HCT116 (cell line): ENCODE measurements at regions not wholly inside any gene's neighbourhood (a gene's known extent, or its start where the extent isn't known, plus 50 kb on each side); places are given as distances from the start of the nearest gene placed in this dataset.

Source experiments
- ATAC-seq: fragments of 200-7000 bp; cut with Tn5 transposase; 2 replicates; pipeline ENCODE4 v1.9.1; 2020; ENCODE audit warnings: mild to moderate bottlenecking, moderate library complexity
- BruUV-seq: library from RNA; stranded (reverse); fragments of 400-500 nt; replicated peaks from 2 replicates; lab custom pipeline; 2021; lab: Mats Ljungman, UMichigan
- CTCF ChIA-PET: fragments of 300-600 bp; sonication (Branson Sonifier 250); formaldehyde crosslinking; loops from one replicate; lab custom pipeline; 2021; ENCODE audit warnings: antibody characterized with exemption; lab: Charles Lee
- POLR2A ChIA-PET: fragments of 300-600, 350-600 bp; sonication (Branson Sonifier 250); formaldehyde crosslinking; loops from one replicate; lab custom pipeline; 2021; ENCODE audit warnings: antibody characterized with exemption; lab: Charles Lee
- RAD21 ChIA-PET, 2 experiments: fragments of 300-600 bp; sonication (Branson Sonifier 250); formaldehyde crosslinking; loops; one replicate each; lab custom pipeline; 2023; ENCODE audit warnings: low total read pairs in 2 of 2; ENCODE audit not compliant: uncharacterized antibody in 2 of 2, unreplicated experiment in 2 of 2, low non-redundant PET in 1 of 2; lab: Charles Lee
- DNase-seq: peaks from one replicate; pipeline ENCODE4 v3.0.0-alpha.2; 2010; ENCODE audit warnings: low read depth, low spot score
- H2AFZ ChIP-seq: fragments of 200-600 bp; shearing (Covaris generic), sonication (generic); 2 replicates; pipeline ENCODE4 v1.6.1; 2017; ENCODE audit warnings: low read depth, mixed run types, mixed read lengths, antibody characterized with exemption, low read length; ENCODE audit not compliant: poor library complexity, severe bottlenecking
- H3K27ac ChIP-seq: 2 replicates; pipeline ENCODE4 v1.5.1; 2012; ENCODE audit warnings: low read depth, low read length
- H3K27me3 ChIP-seq: fragments of 200-600 bp; sonication (generic); 2 replicates; pipeline ENCODE4 v1.6.1; 2016; ENCODE audit warnings: mixed run types, low read length, mixed read lengths; ENCODE audit not compliant: insufficient read depth
- H3K36me3 ChIP-seq, 2 experiments: fragments of 200-500 bp in 1 of 2; fragments of 200-600 bp in 1 of 2; sonication (Bioruptor generic) in 1 of 2; sonication (generic) in 1 of 2; 2 replicates each; pipeline versions ENCODE4 v1.5.1 to v1.6.1; 2014 to 2016; ENCODE audit warnings: low read length in 2 of 2, inconsistent platforms in 1 of 2, mixed read lengths in 1 of 2, mixed run types in 1 of 2; ENCODE audit not compliant: insufficient read depth in 2 of 2, control insufficient read depth in 1 of 2
- H3K4me1 ChIP-seq, 2 experiments: fragments of 200-600 bp in 1 of 2; sonication (generic) in 1 of 2; 2 replicates each; pipeline versions ENCODE4 v1.5.1 to v1.6.1; 2012 to 2017; ENCODE audit warnings: low read length in 2 of 2, inconsistent platforms in 1 of 2, mild to moderate bottlenecking in 1 of 2, mixed read lengths in 1 of 2, mixed run types in 1 of 2, moderate library complexity in 1 of 2; ENCODE audit not compliant: insufficient read depth in 2 of 2, control insufficient read depth in 1 of 2
- H3K4me2 ChIP-seq: fragments of 200-600 bp; sonication (generic); 2 replicates; pipeline ENCODE4 v1.6.1; 2017; ENCODE audit warnings: mixed run types, low read length, mixed read lengths
- H3K4me3 ChIP-seq, 2 experiments: fragments of 200-600 bp in 1 of 2; sonication (generic) in 1 of 2; replicated peaks in 1 of 2; 2 replicates each; pipeline ENCODE4 v1.5.1; 2011 to 2016; ENCODE audit warnings: low read length in 2 of 2, control low read depth in 1 of 2, low read depth in 1 of 2, mild to moderate bottlenecking in 1 of 2, mixed read lengths in 1 of 2, mixed run types in 1 of 2
- H3K79me2 ChIP-seq: fragments of 200-600 bp; sonication (generic); 2 replicates; pipeline ENCODE4 v1.6.1; 2017; ENCODE audit warnings: mild to moderate bottlenecking, mixed run types, low read length, moderate library complexity, mixed read lengths; ENCODE audit not compliant: insufficient read depth
- H3K9ac ChIP-seq: fragments of 200-600 bp; sonication (generic); 2 replicates; pipeline ENCODE4 v1.6.1; 2016; ENCODE audit warnings: low read length, mixed read lengths
- H3K9me2 ChIP-seq: fragments of 200-600 bp; sonication (generic), shearing (Covaris generic); 2 replicates; pipeline ENCODE4 v1.6.1; 2017; ENCODE audit warnings: mixed run types, mild to moderate bottlenecking, moderate library complexity; ENCODE audit not compliant: insufficient read depth
- H3K9me3 ChIP-seq, 2 experiments: fragments of 200-500 bp in 1 of 2; fragments of 200-600 bp in 1 of 2; sonication (Bioruptor generic) in 1 of 2; sonication (generic) in 1 of 2; 2 replicates each; pipeline ENCODE4 v1.6.1; 2014 to 2017; ENCODE audit warnings: low read length in 2 of 2, mixed read lengths in 2 of 2, inconsistent platforms in 1 of 2, low read depth in 1 of 2, mild to moderate bottlenecking in 1 of 2, mixed run types in 1 of 2, moderate library complexity in 1 of 2; ENCODE audit not compliant: control insufficient read depth in 1 of 2, insufficient read depth in 1 of 2
- H4K20me1 ChIP-seq: fragments of 200-600 bp; sonication (generic), shearing (Covaris generic); 2 replicates; pipeline ENCODE4 v1.6.1; 2017; ENCODE audit warnings: mixed run types, mild to moderate bottlenecking, moderate library complexity; ENCODE audit not compliant: insufficient read depth
- CEBPB ChIP-seq: IDR thresholded peaks from 2 replicates; pipeline ENCODE4 v1.6.1; 2012; ENCODE audit warnings: low read depth
- EGR1 ChIP-seq: IDR thresholded peaks from 2 replicates; pipeline ENCODE4 v1.6.1; 2012; ENCODE audit warnings: low read depth
- EZH2phosphoT487 ChIP-seq: fragments of 200-600 bp; IDR thresholded peaks from 2 replicates; pipeline ENCODE4 v1.6.1; 2018; ENCODE audit warnings: antibody characterized with exemption, borderline replicate concordance
- FOSL1 ChIP-seq: IDR thresholded peaks from 2 replicates; pipeline ENCODE4 v1.6.1; 2012; ENCODE audit warnings: low read depth
- SIN3A ChIP-seq: IDR thresholded peaks from 2 replicates; pipeline ENCODE4 v1.6.1; 2012; ENCODE audit warnings: low read depth
- SRF ChIP-seq: IDR thresholded peaks from 2 replicates; pipeline ENCODE4 v1.6.1; 2012; ENCODE audit warnings: low read depth
- YY1 ChIP-seq: IDR thresholded peaks from 2 replicates; pipeline ENCODE4 v1.6.1; 2011; ENCODE audit warnings: low read length, low read depth, moderate library complexity, mild to moderate bottlenecking; ENCODE audit not compliant: insufficient replicate concordance; ENCODE audit errors: extremely low read depth
- ZFX ChIP-seq: fragments of 450-650 bp; IDR thresholded peaks from 2 replicates; pipeline ENCODE4 v1.6.1; 2017
- intact Hi-C: fragments of 100-400 bp; cut with micrococcal nuclease; formaldehyde crosslinking; loops from 2 replicates; pipeline ENCODE4 v1.10.0; 2022
- TF ChIP-seq, protein P1 (sequence below), 3 experiments: fragments of 200-600 bp in 1 of 3; sonication (generic) in 1 of 3; IDR thresholded peaks in 2 of 3; conservative IDR thresholded peaks in 1 of 3; 2 replicates each; pipeline ENCODE4 v1.5.1; 2012 to 2017; ENCODE audit warnings: low read depth in 2 of 3, low read length in 2 of 3, antibody characterized with exemption in 1 of 3, borderline replicate concordance in 1 of 3, control low read depth in 1 of 3, mild to moderate bottlenecking in 1 of 3, mixed read lengths in 1 of 3, mixed run types in 1 of 3, moderate library complexity in 1 of 3; ENCODE audit not compliant: insufficient read depth in 1 of 3
- TF ChIP-seq, protein P2 (sequence below): IDR thresholded peaks from 2 replicates; pipeline ENCODE4 v1.6.1; 2011; ENCODE audit warnings: mild to moderate bottlenecking, low read length, moderate library complexity; ENCODE audit not compliant: insufficient replicate concordance; ENCODE audit errors: extremely low read depth

DNA sequence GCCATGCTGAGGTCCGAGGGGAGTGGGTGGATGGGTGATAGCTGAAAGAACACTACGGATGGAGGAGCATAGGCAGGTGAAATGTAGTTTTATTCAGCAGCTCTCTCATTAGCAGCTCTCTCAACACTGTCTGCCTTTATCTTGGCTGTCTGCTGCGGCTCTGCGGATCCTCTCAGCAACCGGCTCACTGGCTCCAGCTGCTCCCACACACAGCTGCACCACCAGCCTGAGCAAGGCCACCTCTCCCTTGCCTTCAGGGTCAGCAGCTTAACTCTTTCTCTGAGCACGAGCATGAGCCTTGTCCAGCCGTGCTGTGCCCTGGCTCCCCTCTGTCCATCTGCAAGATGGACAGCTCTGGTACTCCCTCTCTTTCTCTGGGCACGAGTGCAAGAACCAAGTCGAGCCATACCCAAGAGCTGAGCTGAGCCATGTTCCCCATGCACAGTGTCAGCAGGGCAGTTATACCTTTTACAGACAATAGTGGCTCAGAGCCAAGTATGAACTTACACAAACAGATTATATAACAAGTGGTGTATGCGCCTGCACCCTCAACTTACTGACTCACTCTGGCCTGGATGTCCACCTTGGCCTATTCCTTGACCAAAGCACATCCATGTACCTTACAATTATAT is 108.5 kb downstream of the MACIR start:
- BruUV-seq, result no TSS peak

DNA sequence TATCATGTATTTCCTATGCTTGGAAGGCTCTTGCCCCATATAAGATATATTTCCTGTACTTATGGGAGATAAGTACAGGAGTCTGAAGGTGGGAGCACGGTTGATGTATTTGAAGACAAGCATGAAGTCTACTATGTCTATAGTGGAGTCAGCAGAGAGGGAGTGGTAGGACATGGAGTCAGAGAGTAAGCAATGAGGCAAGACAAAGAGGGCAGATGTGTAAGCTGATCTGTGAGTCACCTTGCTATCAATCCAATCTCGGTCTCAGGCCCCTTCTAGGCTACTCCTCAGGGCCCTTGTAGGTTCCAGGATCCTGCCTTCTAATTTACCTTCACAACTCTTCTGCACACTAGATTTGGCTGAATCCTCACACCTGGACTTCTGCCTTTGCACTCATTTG is 105.5 kb downstream of the MACIR start:
- no peak overlapping the region for H3K9ac ChIP-seq
- intact Hi-C loops, result no loop called here
- H3K36me3 ChIP-seq, result no peaks in the 10 kb centered on the region
- H3K4me1 ChIP-seq, result no peaks in the 10 kb centered on the region
- no peaks in the 10 kb centered on the region for H3K9me2 ChIP-seq
- no peaks in the 10 kb centered on the region for H4K20me1 ChIP-seq
- ATAC-seq (no peak), DNase-seq (no peak)
- H3K79me2 ChIP-seq, result no peaks in the 10 kb centered on the region
- POLR2A ChIA-PET, result no interaction called here
- no peak overlapping the region for H3K4me2 ChIP-seq
- no peak overlapping the region for H3K4me3 ChIP-seq
- TF ChIP-seq EGR1, result no peak
- no peak for TF ChIP-seq ZFX
- TF ChIP-seq SRF, result no peak
- TF ChIP-seq, protein P1, sequence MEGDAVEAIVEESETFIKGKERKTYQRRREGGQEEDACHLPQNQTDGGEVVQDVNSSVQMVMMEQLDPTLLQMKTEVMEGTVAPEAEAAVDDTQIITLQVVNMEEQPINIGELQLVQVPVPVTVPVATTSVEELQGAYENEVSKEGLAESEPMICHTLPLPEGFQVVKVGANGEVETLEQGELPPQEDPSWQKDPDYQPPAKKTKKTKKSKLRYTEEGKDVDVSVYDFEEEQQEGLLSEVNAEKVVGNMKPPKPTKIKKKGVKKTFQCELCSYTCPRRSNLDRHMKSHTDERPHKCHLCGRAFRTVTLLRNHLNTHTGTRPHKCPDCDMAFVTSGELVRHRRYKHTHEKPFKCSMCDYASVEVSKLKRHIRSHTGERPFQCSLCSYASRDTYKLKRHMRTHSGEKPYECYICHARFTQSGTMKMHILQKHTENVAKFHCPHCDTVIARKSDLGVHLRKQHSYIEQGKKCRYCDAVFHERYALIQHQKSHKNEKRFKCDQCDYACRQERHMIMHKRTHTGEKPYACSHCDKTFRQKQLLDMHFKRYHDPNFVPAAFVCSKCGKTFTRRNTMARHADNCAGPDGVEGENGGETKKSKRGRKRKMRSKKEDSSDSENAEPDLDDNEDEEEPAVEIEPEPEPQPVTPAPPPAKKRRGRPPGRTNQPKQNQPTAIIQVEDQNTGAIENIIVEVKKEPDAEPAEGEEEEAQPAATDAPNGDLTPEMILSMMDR (IDR thresholded peaks at IDR 0.05 in 2 of 3, conservative IDR thresholded peaks at IDR 0.05 in 1 of 3; ENCODE audit: borderline replicate concordance in 1 of 3, insufficient read depth in 1 of 3, low read depth in 2 of 3, low read length in 2 of 3), result no peak
- TF ChIP-seq, protein P2, sequence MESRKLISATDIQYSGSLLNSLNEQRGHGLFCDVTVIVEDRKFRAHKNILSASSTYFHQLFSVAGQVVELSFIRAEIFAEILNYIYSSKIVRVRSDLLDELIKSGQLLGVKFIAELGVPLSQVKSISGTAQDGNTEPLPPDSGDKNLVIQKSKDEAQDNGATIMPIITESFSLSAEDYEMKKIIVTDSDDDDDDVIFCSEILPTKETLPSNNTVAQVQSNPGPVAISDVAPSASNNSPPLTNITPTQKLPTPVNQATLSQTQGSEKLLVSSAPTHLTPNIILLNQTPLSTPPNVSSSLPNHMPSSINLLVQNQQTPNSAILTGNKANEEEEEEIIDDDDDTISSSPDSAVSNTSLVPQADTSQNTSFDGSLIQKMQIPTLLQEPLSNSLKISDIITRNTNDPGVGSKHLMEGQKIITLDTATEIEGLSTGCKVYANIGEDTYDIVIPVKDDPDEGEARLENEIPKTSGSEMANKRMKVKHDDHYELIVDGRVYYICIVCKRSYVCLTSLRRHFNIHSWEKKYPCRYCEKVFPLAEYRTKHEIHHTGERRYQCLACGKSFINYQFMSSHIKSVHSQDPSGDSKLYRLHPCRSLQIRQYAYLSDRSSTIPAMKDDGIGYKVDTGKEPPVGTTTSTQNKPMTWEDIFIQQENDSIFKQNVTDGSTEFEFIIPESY, result no peak
- TF ChIP-seq, all 23 proteins: peak for 0
- Histone ChIP-seq H3K27me3 (no peaks in the 10 kb centered on the region), H3K27ac (no peak overlapping the region), H3K9me3 (no peaks in the 10 kb centered on the region), H2AFZ (no peak overlapping the region)
- BruUV-seq, result no TSS peak
- ChIA-PET RAD21 (no interaction called here), CTCF (no interaction called here)

More for the DNA sequence above, 108.5 kb downstream of the MACIR start:
- no peak for DNase-seq
- no peak overlapping the region for H3K27ac ChIP-seq
- ATAC-seq, result no peak
- ChIA-PET CTCF (interaction anchor here (1.6 kb wide), 1 partner anchor 8 kb away, joined by 3 read pairs; no protein-coding TSS in a partner anchor), RAD21 (no interaction called here), POLR2A (no interaction called here)
- H2AFZ ChIP-seq, result no peak overlapping the region
- H3K9me2 ChIP-seq, result no peaks in the 10 kb centered on the region
- H3K79me2 ChIP-seq, result no peaks in the 10 kb centered on the region
- H3K9ac ChIP-seq, result no peak overlapping the region
- H3K36me3 ChIP-seq, result no peaks in the 10 kb centered on the region
- H3K9me3 ChIP-seq, result no peaks in the 10 kb centered on the region
- no peak overlapping the region for H3K4me3 ChIP-seq
- intact Hi-C loops, result no loop called here
- TF ChIP-seq SIN3A (no peak), FOSL1 (no peak), CEBPB (no peak), YY1 (no peak), EZH2phosphoT487 (no peak), ZFX (no peak)
- no peaks in the 10 kb centered on the region for H3K27me3 ChIP-seq
- H3K4me2 ChIP-seq, result no peak overlapping the region
- no peaks in the 10 kb centered on the region for H3K4me1 ChIP-seq
- H4K20me1 ChIP-seq, result no peaks in the 10 kb centered on the region
